SJCRH30 (cell line): ENCODE measurements at regions not wholly inside any gene's neighbourhood (a gene's known extent, or its start where the extent isn't known, plus 50 kb on each side); places are given as distances from the start of the nearest gene placed in this dataset.

ENCODE experiments used
- DNase-seq, 2 experiments: peaks; one replicate each; pipeline ENCODE4 v3.0.0-alpha.2; 2015 to 2020
- H3K27ac ChIP-seq: fragments of 250-450 bp; sonication (Bioruptor Pico); 2 replicates; pipeline ENCODE4 v1.5.1; 2020; ENCODE audit warnings: mild to moderate bottlenecking, moderate library complexity
- H3K27me3 ChIP-seq: fragments of 250-450 bp; sonication (Bioruptor Pico); 2 replicates; pipeline ENCODE4 v1.5.1; 2020; ENCODE audit warnings: mild to moderate bottlenecking, moderate library complexity
- H3K36me3 ChIP-seq: fragments of 250-450 bp; sonication (Bioruptor Pico); 2 replicates; pipeline ENCODE4 v1.5.1; 2020; ENCODE audit warnings: mild to moderate bottlenecking, moderate library complexity
- H3K4me1 ChIP-seq: fragments of 250-450 bp; sonication (Bioruptor Pico); 2 replicates; pipeline ENCODE4 v1.5.1; 2020; ENCODE audit warnings: mild to moderate bottlenecking, moderate library complexity
- H3K4me3 ChIP-seq: fragments of 250-450 bp; sonication (Bioruptor Pico); 2 replicates; pipeline ENCODE4 v1.5.1; 2020; ENCODE audit warnings: mild to moderate bottlenecking, moderate library complexity
- H3K9me3 ChIP-seq: fragments of 250-450 bp; sonication (Bioruptor Pico); replicated peaks from 2 replicates; pipeline ENCODE4 v1.5.1; 2020; ENCODE audit warnings: mild to moderate bottlenecking, moderate library complexity

GRCh38 chr4:152221816-152222516 lies 313.9 kb downstream of the FBXW7 start:
- Histone ChIP-seq H3K27me3 (no peaks in the 10 kb centered on the region), H3K36me3 (no peaks in the 10 kb centered on the region), H3K27ac (no peak overlapping the region), H3K4me3 (no peak overlapping the region), H3K4me1 (no peaks in the 10 kb centered on the region), H3K9me3 (no peaks in the 10 kb centered on the region)
- DNase-seq, result no peak

DNA sequence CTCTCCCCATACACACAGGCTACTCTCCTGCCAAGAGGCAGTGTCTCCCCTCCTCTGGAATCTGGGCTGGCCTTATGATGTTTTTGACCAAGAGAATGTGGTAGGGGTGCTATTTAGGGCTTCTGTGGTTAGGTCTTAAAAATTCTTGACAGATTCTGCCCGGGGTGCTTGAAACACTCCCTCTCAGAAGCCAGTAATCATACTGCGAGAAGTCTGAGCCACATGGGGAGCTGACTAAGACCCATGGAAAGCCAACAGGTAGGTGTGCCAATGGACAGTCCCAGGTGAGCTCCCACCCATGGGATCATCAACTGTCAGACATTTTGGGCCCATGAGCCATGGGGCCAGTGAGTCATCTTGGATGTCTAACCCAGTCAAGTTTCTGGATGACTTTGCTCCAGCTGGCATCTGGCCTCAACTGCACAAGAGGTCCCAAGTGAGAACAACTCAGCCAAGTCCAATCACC lies 315.7 kb downstream of the FBXW7 start:
- Histone ChIP-seq H3K27me3 (no peaks in the 10 kb centered on the region), H3K4me3 (no peak overlapping the region), H3K27ac (no peak overlapping the region), H3K4me1 (no peaks in the 10 kb centered on the region), H3K36me3 (no peaks in the 10 kb centered on the region), H3K9me3 (no peaks in the 10 kb centered on the region)
- no peak for DNase-seq

GRCh38 chr4:152218576-152218975 lies 317.3 kb downstream of the FBXW7 start:
- Histone ChIP-seq H3K4me3 (no peak overlapping the region), H3K36me3 (no peaks in the 10 kb centered on the region), H3K27me3 (no peaks in the 10 kb centered on the region), H3K4me1 (no peaks in the 10 kb centered on the region), H3K9me3 (no peaks in the 10 kb centered on the region), H3K27ac (no peak overlapping the region)
- DNase-seq, result no peak

- no peaks in the 10 kb centered on the region for H3K27me3 ChIP-seq
- no peaks in the 10 kb centered on the region for H3K9me3 ChIP-seq
- no peaks in the 10 kb centered on the region for H3K4me1 ChIP-seq
- DNase-seq, result no peak
- H3K4me3 ChIP-seq, result no peak overlapping the region
- no peak overlapping the region for H3K27ac ChIP-seq
- no peaks in the 10 kb centered on the region for H3K36me3 ChIP-seq
Observed at GRCh38 chr4:152217896-152218295, 318.0 kb downstream of the FBXW7 start.

- no peaks in the 10 kb centered on the region for H3K36me3 ChIP-seq
- H3K27me3 ChIP-seq, result no peaks in the 10 kb centered on the region
- no peaks in the 10 kb centered on the region for H3K9me3 ChIP-seq
- no peak overlapping the region for H3K27ac ChIP-seq
- H3K4me1 ChIP-seq, result no peaks in the 10 kb centered on the region
- DNase-seq, result no peak
- H3K4me3 ChIP-seq, result no peak overlapping the region
Observed at GRCh38 chr4:152211936-152212653, 323.8 kb downstream of the FBXW7 start.

DNA sequence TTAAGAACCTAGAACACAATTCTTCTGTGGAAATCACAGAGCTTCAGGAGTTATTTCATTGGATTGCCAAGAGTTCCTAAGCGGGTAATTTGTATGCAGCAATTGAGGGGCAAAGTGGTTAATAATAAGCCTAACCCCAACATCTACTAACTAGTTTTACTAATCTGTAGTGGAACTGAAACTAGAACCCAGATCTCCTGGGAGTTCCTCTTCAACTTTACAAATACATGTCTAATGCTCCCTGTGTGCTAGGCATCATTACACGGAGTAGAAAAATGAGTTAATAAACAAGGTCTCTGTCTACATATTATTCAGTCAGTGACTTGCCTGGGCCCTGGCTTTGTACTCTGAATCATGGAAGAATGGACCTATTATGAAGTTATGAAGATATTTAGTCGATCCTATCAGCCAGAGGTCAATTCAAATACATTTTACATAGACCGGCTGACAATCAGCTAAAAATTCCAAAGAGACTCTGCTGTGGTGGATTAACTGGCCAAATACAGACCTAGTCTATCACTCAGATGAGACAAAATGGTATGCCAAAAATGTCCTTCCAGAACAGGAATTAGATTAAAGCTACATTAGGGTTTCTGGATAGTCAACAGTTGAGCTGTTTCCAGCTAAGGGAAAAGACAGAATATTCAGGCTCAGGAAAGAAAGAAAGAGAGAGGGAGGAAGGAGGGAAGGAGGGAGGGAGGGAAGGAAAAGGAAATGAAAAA lies 326.0 kb downstream of the FBXW7 start:
- Histone ChIP-seq H3K27me3 (no peaks in the 10 kb centered on the region), H3K4me3 (no peak overlapping the region), H3K27ac (no peak overlapping the region), H3K36me3 (no peaks in the 10 kb centered on the region), H3K4me1 (no peaks in the 10 kb centered on the region), H3K9me3 (no peaks in the 10 kb centered on the region)
- DNase-seq, result no peak

DNA sequence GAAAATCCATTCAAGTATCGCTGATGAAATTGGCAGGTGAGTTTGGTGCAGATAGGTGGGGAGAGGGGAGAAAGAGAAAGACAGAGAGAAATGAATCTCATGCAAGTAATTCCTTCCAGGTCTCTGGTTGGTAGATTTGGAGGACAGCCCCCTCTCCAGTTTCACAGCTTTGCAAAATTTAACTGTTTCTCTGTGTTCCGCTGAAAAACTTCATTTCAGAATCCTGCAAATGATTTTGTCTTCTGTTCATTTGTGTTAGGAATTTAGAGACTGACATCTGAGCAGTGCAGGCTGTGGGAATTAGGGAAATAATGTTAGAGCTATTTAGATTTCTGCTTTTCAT lies 328.5 kb downstream of the FBXW7 start:
- no peaks in the 10 kb centered on the region for H3K27me3 ChIP-seq
- no peak for DNase-seq

DNA sequence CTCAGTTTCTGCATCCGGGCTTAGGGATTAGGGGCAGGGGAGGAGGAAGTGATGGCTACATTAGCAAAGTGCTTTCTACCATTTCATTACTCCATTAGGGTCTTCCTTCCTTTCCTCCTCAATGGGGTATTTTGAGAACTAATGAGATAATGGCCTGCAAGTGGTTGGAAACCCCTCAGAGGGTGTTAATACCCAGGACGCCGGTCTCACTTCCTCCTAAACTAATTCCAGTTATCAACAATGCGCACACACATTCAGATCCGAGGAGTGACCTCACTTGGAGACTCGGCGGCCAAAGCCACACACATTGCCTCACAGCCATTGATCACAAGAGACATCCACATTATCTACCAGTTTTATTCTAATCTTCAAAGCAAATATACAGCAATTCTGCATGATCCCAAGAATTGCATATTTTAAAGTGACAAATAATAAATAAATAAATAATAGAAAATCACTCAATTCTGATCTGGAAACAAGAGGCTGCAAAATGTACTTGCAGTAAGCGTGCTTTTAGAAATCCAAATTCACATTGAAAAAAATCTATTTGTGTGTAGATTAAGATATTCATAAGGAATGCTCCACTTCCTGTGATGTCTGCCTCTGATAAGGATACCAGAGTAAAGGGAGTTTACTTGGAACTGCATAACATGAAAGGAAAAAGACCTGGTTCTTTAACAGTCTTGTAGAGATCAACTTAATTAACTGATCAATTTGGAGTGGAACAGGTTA lies 329.1 kb downstream of the FBXW7 start:
- H3K27ac ChIP-seq, result no peak overlapping the region

More for the DNA sequence above, 328.5 kb downstream of the FBXW7 start:
- no peaks in the 10 kb centered on the region for H3K4me1 ChIP-seq
- H3K4me3 ChIP-seq, result no peak overlapping the region
- H3K27ac ChIP-seq, result no peak overlapping the region
- no peaks in the 10 kb centered on the region for H3K36me3 ChIP-seq
- H3K9me3 ChIP-seq, result no peaks in the 10 kb centered on the region

DNA sequence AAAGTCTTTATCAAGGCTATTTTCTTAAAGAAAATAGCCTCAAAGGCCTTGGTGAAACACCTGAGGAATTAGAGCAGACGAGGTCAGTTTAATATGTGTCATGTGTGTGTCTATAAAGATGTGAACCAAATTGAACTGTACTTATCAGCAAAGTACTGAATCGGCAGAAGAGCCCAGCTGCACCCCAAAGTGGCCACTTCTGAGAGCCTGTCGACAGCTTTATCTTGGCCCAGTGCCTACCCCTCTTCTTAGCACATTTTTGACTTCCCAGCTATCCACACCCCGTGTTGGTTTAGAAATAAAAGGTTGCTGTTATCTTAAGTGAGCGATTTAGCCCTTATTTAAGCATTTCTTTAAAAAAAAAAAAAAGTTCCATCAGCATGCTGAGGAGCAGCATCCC lies 329.7 kb downstream of the FBXW7 start:
- H3K4me1 ChIP-seq, result no peaks in the 10 kb centered on the region
- no peaks in the 10 kb centered on the region for H3K36me3 ChIP-seq
- no peaks in the 10 kb centered on the region for H3K9me3 ChIP-seq
- no peak overlapping the region for H3K4me3 ChIP-seq
- no peaks in the 10 kb centered on the region for H3K27me3 ChIP-seq
- DNase-seq, result no peak
- H3K27ac ChIP-seq, result no peak overlapping the region

More for the DNA sequence above, 329.1 kb downstream of the FBXW7 start:
- Histone ChIP-seq H3K4me1 (no peaks in the 10 kb centered on the region), H3K36me3 (no peaks in the 10 kb centered on the region), H3K4me3 (no peak overlapping the region), H3K27me3 (no peaks in the 10 kb centered on the region), H3K9me3 (no peaks in the 10 kb centered on the region)
- DNase-seq, result no peak

GRCh38 chr4:152202415-152202814 lies 333.5 kb downstream of the FBXW7 start:
- DNase-seq, result no peak
- Histone ChIP-seq H3K27ac (no peak overlapping the region), H3K27me3 (no peaks in the 10 kb centered on the region), H3K4me1 (no peaks in the 10 kb centered on the region), H3K9me3 (no peaks in the 10 kb centered on the region), H3K4me3 (no peak overlapping the region), H3K36me3 (no peaks in the 10 kb centered on the region)

DNA sequence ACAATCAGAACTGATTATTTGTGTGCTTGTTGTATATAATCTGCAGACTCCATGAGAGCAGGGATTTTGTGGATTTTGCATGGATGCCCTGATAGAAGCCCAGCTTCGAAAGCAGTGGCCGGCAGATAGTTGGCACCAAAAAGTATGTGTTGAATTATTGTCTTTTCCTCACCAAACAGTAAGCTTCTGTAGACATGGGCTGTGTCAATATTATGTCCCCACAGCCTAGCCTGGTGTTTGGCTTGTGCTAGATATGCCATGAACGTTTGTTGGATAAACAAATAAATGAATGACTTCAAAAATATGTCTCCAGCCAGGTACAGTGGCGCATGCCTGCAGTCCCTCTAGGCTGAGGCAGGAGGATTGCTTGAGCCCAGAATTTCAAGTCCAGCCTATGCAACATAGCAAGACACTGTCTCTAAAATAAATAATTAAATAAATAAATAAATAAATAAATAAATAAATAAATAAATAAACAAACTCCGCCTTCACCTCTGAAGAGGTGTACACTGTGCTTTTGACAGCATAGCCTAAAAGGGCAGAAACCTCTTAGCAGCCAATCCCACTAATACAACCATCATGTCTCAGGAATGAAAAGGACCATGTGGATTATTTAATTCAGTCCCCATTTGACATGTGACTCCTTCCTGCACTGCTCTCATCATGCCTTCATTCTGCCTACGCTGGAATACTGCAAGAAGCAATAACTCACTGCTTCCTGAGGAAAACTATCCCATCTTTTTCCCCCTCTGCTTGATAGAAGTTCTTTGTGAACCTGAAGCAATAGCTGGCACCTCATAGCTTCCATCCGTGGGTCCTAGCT lies 335.2 kb downstream of the FBXW7 start:
- no peak overlapping the region for H3K27ac ChIP-seq
- H3K9me3 ChIP-seq, result no peaks in the 10 kb centered on the region
- H3K4me3 ChIP-seq, result no peak overlapping the region
- H3K36me3 ChIP-seq, result no peaks in the 10 kb centered on the region
- no peaks in the 10 kb centered on the region for H3K4me1 ChIP-seq
- no peak for DNase-seq
- H3K27me3 ChIP-seq, result no peaks in the 10 kb centered on the region

DNA sequence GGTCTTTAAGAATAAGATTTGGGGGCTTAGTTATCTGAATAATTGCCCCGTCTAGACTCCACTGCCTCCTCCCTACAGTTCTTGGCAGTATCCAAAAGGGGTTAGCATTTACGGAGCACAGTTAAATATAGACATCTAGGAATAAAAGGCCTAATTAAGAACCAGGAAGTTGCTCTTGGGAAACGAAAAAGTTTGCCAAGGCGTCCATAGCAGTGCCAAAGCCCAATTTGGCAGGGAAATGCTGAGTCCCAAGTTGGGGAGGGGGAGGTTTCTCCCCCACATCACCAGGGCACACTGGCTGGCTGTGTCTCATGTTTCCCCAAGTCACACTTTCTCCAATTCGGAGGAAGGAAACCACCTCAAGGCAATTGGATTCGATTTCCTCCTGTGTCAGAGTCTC lies 338.7 kb downstream of the FBXW7 start:
- no peak for DNase-seq
- Histone ChIP-seq H3K9me3 (no peaks in the 10 kb centered on the region), H3K4me1 (no peaks in the 10 kb centered on the region), H3K36me3 (no peaks in the 10 kb centered on the region), H3K27me3 (no peaks in the 10 kb centered on the region), H3K27ac (no peak overlapping the region), H3K4me3 (no peak overlapping the region)

GRCh38 chr4:152195888-152196287 lies 340.0 kb downstream of the FBXW7 start:
- no peaks in the 10 kb centered on the region for H3K36me3 ChIP-seq
- no peak overlapping the region for H3K27ac ChIP-seq
- H3K27me3 ChIP-seq, result no peaks in the 10 kb centered on the region
- H3K4me3 ChIP-seq, result no peak overlapping the region
- no peaks in the 10 kb centered on the region for H3K4me1 ChIP-seq
- DNase-seq, result no peak
- H3K9me3 ChIP-seq, result no peaks in the 10 kb centered on the region

- H3K4me3 ChIP-seq, result no peak overlapping the region
- no peaks in the 10 kb centered on the region for H3K4me1 ChIP-seq
- H3K36me3 ChIP-seq, result no peaks in the 10 kb centered on the region
- no peak for DNase-seq
- H3K27me3 ChIP-seq, result no peaks in the 10 kb centered on the region
- no peak overlapping the region for H3K27ac ChIP-seq
- no peaks in the 10 kb centered on the region for H3K9me3 ChIP-seq
Observed at GRCh38 chr4:152193059-152193458, 342.8 kb downstream of the FBXW7 start.
